Mammary epithelial cell (primary cell): ENCODE measurements at regions not wholly inside any gene's neighbourhood (a gene's known extent, or its start where the extent isn't known, plus 50 kb on each side); places are given as distances from the start of the nearest gene placed in this dataset.

Experiments used
- EZH2 ChIP-seq: IDR thresholded peaks from 2 replicates; pipeline ENCODE4 v1.6.1; 2012; ENCODE audit warnings: low read length, inconsistent platforms, borderline replicate concordance
- TF ChIP-seq, protein P1 (sequence below), 2 donors: IDR thresholded peaks in 1 of 2; conservative IDR thresholded peaks in 1 of 2; 2 replicates each; pipeline ENCODE4 v1.5.1; 2011 to 2012; ENCODE audit warnings: inconsistent platforms in 2 of 2, low read length in 2 of 2, mild to moderate bottlenecking in 2 of 2, control low read depth in 1 of 2, low read depth in 1 of 2; ENCODE audit not compliant: insufficient read depth in 1 of 2; ENCODE audit errors: extremely low read depth in 1 of 2

DNA sequence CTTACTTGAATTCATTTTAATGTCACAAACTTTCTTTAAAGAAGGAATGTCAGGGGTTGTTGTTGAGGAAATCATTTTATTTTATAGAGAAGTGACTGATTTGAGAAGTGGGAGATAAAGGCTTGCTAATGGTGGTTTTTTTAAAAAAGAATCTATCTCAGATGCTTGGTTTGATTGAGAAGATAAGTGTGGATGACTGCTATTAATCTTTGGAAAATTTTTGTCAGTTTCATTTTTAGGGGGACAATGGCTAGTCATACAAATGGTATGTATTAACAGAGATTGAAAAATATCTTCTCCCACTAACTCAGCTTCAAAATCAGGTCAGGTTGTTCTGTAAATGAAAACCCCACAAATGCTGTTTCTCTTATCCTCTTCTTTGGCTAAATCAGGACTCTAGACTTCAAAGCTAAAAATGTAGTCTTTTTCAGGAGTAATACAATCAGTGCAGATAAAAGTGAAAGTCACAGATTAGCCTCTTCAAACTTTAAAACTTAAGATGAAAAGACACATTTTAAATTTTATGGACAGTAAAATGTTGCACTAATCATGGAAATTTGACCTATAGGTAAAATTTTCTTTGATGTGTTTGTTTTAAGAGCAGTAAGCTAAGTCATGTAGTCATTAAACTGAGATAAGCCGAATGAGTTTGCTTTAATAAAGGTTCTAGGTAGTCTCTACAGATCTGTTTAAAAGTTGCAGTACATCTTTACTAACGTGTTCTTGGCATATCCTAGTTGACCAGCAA lies 674.2 kb upstream of the VRK2 start:
- TF ChIP-seq, protein P1, sequence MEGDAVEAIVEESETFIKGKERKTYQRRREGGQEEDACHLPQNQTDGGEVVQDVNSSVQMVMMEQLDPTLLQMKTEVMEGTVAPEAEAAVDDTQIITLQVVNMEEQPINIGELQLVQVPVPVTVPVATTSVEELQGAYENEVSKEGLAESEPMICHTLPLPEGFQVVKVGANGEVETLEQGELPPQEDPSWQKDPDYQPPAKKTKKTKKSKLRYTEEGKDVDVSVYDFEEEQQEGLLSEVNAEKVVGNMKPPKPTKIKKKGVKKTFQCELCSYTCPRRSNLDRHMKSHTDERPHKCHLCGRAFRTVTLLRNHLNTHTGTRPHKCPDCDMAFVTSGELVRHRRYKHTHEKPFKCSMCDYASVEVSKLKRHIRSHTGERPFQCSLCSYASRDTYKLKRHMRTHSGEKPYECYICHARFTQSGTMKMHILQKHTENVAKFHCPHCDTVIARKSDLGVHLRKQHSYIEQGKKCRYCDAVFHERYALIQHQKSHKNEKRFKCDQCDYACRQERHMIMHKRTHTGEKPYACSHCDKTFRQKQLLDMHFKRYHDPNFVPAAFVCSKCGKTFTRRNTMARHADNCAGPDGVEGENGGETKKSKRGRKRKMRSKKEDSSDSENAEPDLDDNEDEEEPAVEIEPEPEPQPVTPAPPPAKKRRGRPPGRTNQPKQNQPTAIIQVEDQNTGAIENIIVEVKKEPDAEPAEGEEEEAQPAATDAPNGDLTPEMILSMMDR (conservative IDR thresholded peaks at IDR 0.05 in 1 of 2, IDR thresholded peaks at IDR 0.05 in 1 of 2; ENCODE audit: extremely low read depth in 1 of 2, insufficient read depth in 1 of 2, low read depth in 1 of 2, low read length in 2 of 2) = no peak
- TF ChIP-seq EZH2 = no peak
